ENCODE measurements at regions not wholly inside any gene's neighbourhood (a gene's known extent, or its start where the extent isn't known, plus 50 kb on each side); places are given as distances from the start of the nearest gene placed in this dataset.

DNA sequence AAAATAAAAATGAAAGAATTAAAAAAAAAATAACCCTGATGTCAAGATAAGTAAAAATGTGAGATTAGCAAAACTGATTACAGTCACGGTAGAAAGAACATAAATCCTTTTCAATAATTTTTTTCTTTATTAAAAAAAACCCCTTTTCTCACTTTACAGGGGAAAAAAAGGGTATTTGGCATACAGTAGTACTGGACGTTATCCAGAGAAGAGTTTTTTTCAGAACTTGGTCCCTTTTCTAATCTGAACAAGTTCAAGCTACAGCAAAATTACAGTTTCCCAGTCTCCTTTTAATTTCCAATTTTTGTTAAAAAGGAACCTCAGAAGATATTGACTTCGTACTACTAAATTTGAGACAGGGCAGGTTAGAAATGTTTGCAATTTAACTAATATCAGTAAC lies 134.7 kb upstream of the DCN start:
- TF ChIP-seq, protein P1, sequence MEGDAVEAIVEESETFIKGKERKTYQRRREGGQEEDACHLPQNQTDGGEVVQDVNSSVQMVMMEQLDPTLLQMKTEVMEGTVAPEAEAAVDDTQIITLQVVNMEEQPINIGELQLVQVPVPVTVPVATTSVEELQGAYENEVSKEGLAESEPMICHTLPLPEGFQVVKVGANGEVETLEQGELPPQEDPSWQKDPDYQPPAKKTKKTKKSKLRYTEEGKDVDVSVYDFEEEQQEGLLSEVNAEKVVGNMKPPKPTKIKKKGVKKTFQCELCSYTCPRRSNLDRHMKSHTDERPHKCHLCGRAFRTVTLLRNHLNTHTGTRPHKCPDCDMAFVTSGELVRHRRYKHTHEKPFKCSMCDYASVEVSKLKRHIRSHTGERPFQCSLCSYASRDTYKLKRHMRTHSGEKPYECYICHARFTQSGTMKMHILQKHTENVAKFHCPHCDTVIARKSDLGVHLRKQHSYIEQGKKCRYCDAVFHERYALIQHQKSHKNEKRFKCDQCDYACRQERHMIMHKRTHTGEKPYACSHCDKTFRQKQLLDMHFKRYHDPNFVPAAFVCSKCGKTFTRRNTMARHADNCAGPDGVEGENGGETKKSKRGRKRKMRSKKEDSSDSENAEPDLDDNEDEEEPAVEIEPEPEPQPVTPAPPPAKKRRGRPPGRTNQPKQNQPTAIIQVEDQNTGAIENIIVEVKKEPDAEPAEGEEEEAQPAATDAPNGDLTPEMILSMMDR (IDR thresholded peaks at IDR 0.05) = no peak
- TF ChIP-seq POLR2A (IDR thresholded peaks at IDR 0.05) = no peak
- no peak for TF ChIP-seq EP300 (IDR thresholded peaks at IDR 0.05)
- TF ChIP-seq POLR2AphosphoS5 (IDR thresholded peaks at IDR 0.05) = no peak
- no peak overlapping the region for H3K27ac ChIP-seq
- no peak for ATAC-seq

DNA sequence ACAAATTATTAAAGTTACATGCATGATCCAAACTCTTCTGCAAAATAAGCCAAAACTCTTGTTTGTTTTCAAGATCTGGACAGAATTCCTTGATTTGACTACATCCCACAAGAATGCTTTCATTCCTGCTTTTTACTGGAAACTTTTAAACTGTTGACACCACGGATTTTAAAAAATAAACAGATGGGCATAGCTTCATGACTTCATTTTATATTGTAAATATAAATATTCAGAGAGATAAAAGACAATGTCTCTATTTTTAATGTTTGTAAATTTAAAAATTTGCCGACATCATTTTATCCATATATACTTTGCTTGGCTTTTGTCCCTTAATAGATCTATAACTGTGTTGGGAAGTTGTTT lies 134.3 kb upstream of the DCN start:
- Histone ChIP-seq H3K36me3 (no peaks in the 10 kb centered on the region), H3K4me1 (no peaks in the 10 kb centered on the region), H3K27me3 (no peaks in the 10 kb centered on the region), H3K9me3 (no peaks in the 10 kb centered on the region), H3K27ac (no peak overlapping the region), H3K4me3 (no peak overlapping the region)
- 45 to 79% methylated on average over 2 of the region's 2 CpGs for WGBS, 2 donors (ENCODE audit: low coverage in 1 of 2)
- ATAC-seq = no peak
- TF ChIP-seq EP300 (IDR thresholded peaks at IDR 0.05) (no peak), POLR2AphosphoS5 (IDR thresholded peaks at IDR 0.05) (no peak), POLR2A (IDR thresholded peaks at IDR 0.05) (no peak)
- TF ChIP-seq, protein P1 (IDR thresholded peaks at IDR 0.05) = no peak

More for the DNA sequence above, 134.7 kb upstream of the DCN start:
- WGBS, 2 donors (ENCODE audit: low coverage in 1 of 2) = 44 to 65% methylated on average over 3 of the region's 3 CpGs
- no peaks in the 10 kb centered on the region for H3K27me3 ChIP-seq
- no peak overlapping the region for H3K4me3 ChIP-seq
- H3K4me1 ChIP-seq = no peaks in the 10 kb centered on the region
- H3K36me3 ChIP-seq = no peaks in the 10 kb centered on the region
- no peaks in the 10 kb centered on the region for H3K9me3 ChIP-seq

DNA sequence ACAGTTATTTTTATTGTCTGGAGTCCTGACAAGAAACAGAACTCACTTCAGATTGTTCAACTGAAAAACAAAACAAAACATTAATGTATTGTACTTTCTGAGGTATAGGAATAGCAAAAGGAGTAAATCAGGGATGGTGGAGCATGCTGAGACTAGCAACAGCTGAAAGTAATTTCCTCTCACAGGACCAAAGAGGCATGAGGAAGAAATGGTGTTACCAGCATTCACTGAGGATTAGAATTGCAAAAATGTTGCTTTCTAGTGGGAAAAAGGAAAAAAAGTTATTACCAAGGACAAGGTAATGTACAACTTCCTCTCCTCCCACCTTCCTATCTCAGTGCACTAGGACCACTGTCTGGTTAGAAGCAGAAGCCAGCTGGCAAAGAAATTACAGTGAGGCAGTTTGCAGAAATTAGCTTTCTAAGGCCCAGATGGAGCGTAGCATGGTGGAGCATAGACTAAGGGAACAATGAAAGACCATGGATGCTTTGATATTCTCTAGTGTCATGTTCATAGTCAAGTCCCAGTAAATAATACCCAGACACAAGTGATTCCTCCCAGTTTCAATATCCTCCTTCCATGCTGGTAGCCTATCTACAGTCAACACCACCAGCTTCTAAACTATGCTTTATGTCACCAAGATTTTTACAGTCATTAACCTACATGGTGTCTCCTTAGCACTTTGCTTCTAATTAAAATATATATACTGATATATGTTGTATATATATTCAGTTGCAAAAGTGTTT lies 133.7 kb upstream of the DCN start:
- TF ChIP-seq POLR2A (IDR thresholded peaks at IDR 0.05) = no peak
- TF ChIP-seq EP300 (IDR thresholded peaks at IDR 0.05) = no peak
- no peak for TF ChIP-seq POLR2AphosphoS5 (IDR thresholded peaks at IDR 0.05)
- TF ChIP-seq, protein P1 (IDR thresholded peaks at IDR 0.05) = no peak
- Histone ChIP-seq H3K27me3 (no peaks in the 10 kb centered on the region), H3K4me3 (no peak overlapping the region), H3K27ac (no peak overlapping the region), H3K4me1 (no peaks in the 10 kb centered on the region), H3K36me3 (no peaks in the 10 kb centered on the region), H3K9me3 (no peaks in the 10 kb centered on the region)
- 91 to 100% methylated on average over 1 of the region's 1 CpG for WGBS, 2 donors (ENCODE audit: low coverage in 1 of 2)
- ATAC-seq = no peak

DNA sequence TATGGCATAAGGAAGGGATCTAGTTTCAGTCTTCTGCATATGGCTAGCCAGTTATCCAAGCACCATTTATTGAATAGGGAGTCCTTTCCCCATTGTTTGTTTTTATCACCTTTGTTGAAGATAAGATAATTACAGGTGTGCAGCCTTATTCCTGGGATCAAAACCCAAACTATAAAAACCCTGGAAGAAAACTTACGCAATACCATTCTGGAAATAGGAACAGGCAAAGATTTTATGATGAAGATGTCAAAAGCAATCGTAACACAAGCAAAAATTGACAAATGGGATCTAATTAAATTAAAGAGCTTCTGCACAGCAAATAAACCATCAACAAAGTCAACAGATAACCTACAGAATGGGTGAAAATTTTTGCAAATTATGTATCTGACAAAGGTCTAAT lies 128.5 kb upstream of the DCN start:
- TF ChIP-seq EP300 (IDR thresholded peaks at IDR 0.05) (no peak), POLR2AphosphoS5 (IDR thresholded peaks at IDR 0.05) (no peak), POLR2A (IDR thresholded peaks at IDR 0.05) (no peak)
- TF ChIP-seq, protein P1 (IDR thresholded peaks at IDR 0.05) = no peak
- no peaks in the 10 kb centered on the region for H3K4me1 ChIP-seq
- no peak overlapping the region for H3K27ac ChIP-seq
- no peaks in the 10 kb centered on the region for H3K9me3 ChIP-seq
- no peak overlapping the region for H3K4me3 ChIP-seq
- H3K36me3 ChIP-seq = no peaks in the 10 kb centered on the region
- no peaks in the 10 kb centered on the region for H3K27me3 ChIP-seq
- ATAC-seq = no peak
- whole genome bisulfite sequencing, 2 donors (ENCODE audit: low coverage in 1 of 2) = 88 to 90% methylated on average over 2 of the region's 2 CpGs

DNA sequence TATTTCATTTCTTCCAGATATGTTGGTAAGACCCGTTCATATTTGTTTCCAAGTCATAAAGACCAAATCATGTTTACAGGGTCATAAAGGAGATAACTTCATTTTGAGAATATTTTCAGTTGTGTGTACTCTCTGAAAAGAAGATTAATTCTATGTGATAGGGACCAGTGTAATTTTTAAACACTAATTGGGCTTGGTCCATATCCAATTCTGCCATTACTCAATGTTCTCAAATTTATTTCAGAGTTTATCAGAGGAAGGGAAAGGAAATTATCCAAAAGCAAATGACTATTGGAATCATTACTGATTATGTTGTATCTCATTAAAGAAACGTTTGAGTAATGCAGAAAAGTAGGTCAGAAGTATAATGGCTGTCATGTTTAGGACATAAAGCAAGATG lies 126.8 kb upstream of the DCN start:
- no peak for ATAC-seq
- Histone ChIP-seq H3K36me3 (no peaks in the 10 kb centered on the region), H3K27me3 (no peaks in the 10 kb centered on the region), H3K4me3 (no peak overlapping the region), H3K9me3 (no peaks in the 10 kb centered on the region), H3K4me1 (no peaks in the 10 kb centered on the region), H3K27ac (no peak overlapping the region)
- 45 to 76% methylated on average over 2 of the region's 2 CpGs for WGBS, 2 donors (ENCODE audit: low coverage in 1 of 2)
- TF ChIP-seq, protein P1 (IDR thresholded peaks at IDR 0.05) = no peak
- TF ChIP-seq POLR2A (IDR thresholded peaks at IDR 0.05) (no peak), EP300 (IDR thresholded peaks at IDR 0.05) (no peak), POLR2AphosphoS5 (IDR thresholded peaks at IDR 0.05) (no peak)
